ENCODE measurements at regions not wholly inside any gene's neighbourhood (a gene's known extent, or its start where the extent isn't known, plus 50 kb on each side); places are given as distances from the start of the nearest gene placed in this dataset.

DNA sequence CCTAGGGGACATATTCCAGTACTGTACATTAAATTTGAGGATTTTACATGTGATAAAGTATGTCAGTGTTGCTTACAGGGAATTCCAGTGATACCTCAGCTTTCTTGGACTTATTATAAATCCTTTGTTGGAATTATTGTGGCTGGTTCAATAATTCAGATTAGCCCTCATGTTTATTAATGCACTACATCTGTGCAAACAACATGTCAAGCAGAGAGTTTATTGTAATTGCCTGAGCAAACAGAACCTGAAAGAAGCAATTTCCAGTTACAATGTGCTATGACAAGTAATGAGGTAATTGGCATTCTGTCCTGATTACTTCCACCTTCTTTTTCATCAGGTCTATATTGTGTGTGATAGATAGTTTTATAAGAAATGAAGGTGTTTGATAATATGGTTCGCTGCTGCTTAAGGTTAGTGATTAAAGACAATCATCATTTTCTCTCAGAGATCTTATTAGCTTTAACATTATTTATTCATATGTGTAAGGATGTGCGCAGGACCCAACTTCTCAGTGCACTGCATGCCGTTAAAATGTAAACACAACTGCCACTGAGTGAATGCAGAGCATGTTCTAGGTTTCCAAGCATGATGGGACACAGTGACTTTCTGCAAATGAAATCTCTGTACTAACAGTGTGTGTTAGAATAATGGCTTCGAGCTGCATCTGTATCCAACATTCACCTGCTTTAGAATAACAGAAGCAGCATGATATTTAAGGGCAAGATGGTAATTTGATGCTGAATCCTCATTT is 973.7 kb upstream of the POU3F3 start:
- H3K4me2 ChIP-seq (ENCODE audit: low read depth, low read length), result no peak overlapping the region
- H2AFZ ChIP-seq (ENCODE audit: low read length), result no peak overlapping the region
- H3K4me1 ChIP-seq (ENCODE audit: insufficient read depth, low read length), result no peaks in the 10 kb centered on the region
- intact Hi-C loops (cut with micrococcal nuclease; ENCODE audit: unreplicated experiment) (no loop called here), in situ Hi-C loops (cut with HindIII; ENCODE audit: extremely low pct_ligation_motif_present, low pct_unique_long_range_greater_than_20kb) (no loop called here)
- no TSS peak for BruUV-seq (replicated peaks)
- no peaks in the 10 kb centered on the region for H3K36me3 ChIP-seq (replicated peaks in 1 of 2; ENCODE audit: control insufficient read depth in 1 of 2, insufficient read depth in 2 of 2, low read length in 2 of 2)
- POLR2A ChIA-PET, result no interaction called here
- H3K27ac ChIP-seq (ENCODE audit: extremely low read length, insufficient read depth, low read length), result no peak overlapping the region
- CTCF ChIA-PET (ENCODE audit: low intra/inter-chr PET ratio, low total read pairs), result no interaction called here
- DNase-seq (ENCODE audit: low spot score) (no peak), ATAC-seq (no peak), FAIRE-seq (no peak)
- WGBS (ENCODE audit: low lambda C conversion rate), result under 1% methylated on average over 4 of the region's 4 CpGs
- no peaks in the 10 kb centered on the region for H3K9me3 ChIP-seq (ENCODE audit: low read length)
- no peak overlapping the region for H3K9ac ChIP-seq (ENCODE audit: insufficient read depth, low read depth, low read length)
- no peaks in the 10 kb centered on the region for H3K79me2 ChIP-seq (ENCODE audit: insufficient read depth, low read length)
- no peaks in the 10 kb centered on the region for H4K20me1 ChIP-seq (ENCODE audit: insufficient read depth, low read length)
- H3K4me3 ChIP-seq (replicated peaks in 1 of 3; ENCODE audit: insufficient read depth in 1 of 3, low read depth in 2 of 3, low read length in 3 of 3), result no peak overlapping the region
- H3K27me3 ChIP-seq (ENCODE audit: control insufficient read depth in 1 of 2, insufficient read depth in 2 of 2, low read length in 2 of 2), result no peaks in the 10 kb centered on the region
- TF ChIP-seq, protein P1, sequence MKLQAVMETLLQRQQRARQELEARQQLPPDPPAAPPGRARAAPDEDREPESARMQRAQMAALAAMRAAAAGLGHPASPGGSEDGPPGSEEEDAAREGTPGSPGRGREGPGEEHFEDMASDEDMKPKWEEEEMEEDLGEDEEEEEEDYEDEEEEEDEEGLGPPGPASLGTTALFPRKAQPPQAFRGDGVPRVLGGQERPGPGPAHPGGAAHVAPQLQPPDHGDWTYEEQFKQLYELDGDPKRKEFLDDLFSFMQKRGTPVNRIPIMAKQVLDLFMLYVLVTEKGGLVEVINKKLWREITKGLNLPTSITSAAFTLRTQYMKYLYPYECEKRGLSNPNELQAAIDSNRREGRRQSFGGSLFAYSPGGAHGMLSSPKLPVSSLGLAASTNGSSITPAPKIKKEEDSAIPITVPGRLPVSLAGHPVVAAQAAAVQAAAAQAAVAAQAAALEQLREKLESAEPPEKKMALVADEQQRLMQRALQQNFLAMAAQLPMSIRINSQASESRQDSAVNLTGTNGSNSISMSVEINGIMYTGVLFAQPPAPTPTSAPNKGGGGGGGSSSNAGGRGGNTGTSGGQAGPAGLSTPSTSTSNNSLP (IDR thresholded peaks at IDR 0.05; ENCODE audit: low read depth, low read length), result no peak
- TF ChIP-seq, protein P2, sequence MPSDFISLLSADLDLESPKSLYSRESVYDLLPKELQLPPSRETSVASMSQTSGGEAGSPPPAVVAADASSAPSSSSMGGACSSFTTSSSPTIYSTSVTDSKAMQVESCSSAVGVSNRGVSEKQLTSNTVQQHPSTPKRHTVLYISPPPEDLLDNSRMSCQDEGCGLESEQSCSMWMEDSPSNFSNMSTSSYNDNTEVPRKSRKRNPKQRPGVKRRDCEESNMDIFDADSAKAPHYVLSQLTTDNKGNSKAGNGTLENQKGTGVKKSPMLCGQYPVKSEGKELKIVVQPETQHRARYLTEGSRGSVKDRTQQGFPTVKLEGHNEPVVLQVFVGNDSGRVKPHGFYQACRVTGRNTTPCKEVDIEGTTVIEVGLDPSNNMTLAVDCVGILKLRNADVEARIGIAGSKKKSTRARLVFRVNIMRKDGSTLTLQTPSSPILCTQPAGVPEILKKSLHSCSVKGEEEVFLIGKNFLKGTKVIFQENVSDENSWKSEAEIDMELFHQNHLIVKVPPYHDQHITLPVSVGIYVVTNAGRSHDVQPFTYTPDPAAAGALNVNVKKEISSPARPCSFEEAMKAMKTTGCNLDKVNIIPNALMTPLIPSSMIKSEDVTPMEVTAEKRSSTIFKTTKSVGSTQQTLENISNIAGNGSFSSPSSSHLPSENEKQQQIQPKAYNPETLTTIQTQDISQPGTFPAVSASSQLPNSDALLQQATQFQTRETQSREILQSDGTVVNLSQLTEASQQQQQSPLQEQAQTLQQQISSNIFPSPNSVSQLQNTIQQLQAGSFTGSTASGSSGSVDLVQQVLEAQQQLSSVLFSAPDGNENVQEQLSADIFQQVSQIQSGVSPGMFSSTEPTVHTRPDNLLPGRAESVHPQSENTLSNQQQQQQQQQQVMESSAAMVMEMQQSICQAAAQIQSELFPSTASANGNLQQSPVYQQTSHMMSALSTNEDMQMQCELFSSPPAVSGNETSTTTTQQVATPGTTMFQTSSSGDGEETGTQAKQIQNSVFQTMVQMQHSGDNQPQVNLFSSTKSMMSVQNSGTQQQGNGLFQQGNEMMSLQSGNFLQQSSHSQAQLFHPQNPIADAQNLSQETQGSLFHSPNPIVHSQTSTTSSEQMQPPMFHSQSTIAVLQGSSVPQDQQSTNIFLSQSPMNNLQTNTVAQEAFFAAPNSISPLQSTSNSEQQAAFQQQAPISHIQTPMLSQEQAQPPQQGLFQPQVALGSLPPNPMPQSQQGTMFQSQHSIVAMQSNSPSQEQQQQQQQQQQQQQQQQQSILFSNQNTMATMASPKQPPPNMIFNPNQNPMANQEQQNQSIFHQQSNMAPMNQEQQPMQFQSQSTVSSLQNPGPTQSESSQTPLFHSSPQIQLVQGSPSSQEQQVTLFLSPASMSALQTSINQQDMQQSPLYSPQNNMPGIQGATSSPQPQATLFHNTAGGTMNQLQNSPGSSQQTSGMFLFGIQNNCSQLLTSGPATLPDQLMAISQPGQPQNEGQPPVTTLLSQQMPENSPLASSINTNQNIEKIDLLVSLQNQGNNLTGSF (CRISPR knock-in tag; IDR thresholded peaks at IDR 0.05), result no peak
- no peak for TF ChIP-seq EP300 (IDR thresholded peaks at IDR 0.05; ENCODE audit: low read depth in 2 of 2, low read length in 2 of 2)
- no peak for TF ChIP-seq EP300 (CRISPR knock-in tag; IDR thresholded peaks at IDR 0.05; ENCODE audit: borderline replicate concordance)
- TF ChIP-seq, protein P3, sequence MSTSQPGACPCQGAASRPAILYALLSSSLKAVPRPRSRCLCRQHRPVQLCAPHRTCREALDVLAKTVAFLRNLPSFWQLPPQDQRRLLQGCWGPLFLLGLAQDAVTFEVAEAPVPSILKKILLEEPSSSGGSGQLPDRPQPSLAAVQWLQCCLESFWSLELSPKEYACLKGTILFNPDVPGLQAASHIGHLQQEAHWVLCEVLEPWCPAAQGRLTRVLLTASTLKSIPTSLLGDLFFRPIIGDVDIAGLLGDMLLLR (CRISPR knock-in tag; IDR thresholded peaks at IDR 0.05), result no peak
- no peak for TF ChIP-seq ZNF713 (CRISPR knock-in tag; IDR thresholded peaks at IDR 0.05)
- no peak for TF ChIP-seq BRD4 (CRISPR knock-in tag; IDR thresholded peaks at IDR 0.05)
- TF ChIP-seq, protein P4, sequence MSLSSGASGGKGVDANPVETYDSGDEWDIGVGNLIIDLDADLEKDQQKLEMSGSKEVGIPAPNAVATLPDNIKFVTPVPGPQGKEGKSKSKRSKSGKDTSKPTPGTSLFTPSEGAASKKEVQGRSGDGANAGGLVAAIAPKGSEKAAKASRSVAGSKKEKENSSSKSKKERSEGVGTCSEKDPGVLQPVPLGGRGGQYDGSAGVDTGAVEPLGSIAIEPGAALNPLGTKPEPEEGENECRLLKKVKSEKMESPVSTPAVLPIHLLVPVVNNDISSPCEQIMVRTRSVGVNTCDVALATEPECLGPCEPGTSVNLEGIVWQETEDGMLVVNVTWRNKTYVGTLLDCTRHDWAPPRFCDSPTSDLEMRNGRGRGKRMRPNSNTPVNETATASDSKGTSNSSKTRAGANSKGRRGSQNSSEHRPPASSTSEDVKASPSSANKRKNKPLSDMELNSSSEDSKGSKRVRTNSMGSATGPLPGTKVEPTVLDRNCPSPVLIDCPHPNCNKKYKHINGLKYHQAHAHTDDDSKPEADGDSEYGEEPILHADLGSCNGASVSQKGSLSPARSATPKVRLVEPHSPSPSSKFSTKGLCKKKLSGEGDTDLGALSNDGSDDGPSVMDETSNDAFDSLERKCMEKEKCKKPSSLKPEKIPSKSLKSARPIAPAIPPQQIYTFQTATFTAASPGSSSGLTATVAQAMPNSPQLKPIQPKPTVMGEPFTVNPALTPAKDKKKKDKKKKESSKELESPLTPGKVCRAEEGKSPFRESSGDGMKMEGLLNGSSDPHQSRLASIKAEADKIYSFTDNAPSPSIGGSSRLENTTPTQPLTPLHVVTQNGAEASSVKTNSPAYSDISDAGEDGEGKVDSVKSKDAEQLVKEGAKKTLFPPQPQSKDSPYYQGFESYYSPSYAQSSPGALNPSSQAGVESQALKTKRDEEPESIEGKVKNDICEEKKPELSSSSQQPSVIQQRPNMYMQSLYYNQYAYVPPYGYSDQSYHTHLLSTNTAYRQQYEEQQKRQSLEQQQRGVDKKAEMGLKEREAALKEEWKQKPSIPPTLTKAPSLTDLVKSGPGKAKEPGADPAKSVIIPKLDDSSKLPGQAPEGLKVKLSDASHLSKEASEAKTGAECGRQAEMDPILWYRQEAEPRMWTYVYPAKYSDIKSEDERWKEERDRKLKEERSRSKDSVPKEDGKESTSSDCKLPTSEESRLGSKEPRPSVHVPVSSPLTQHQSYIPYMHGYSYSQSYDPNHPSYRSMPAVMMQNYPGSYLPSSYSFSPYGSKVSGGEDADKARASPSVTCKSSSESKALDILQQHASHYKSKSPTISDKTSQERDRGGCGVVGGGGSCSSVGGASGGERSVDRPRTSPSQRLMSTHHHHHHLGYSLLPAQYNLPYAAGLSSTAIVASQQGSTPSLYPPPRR (CRISPR knock-in tag; IDR thresholded peaks at IDR 0.05; ENCODE audit: borderline replicate concordance), result no peak
- no peak for TF ChIP-seq ZNF598 (CRISPR knock-in tag; IDR thresholded peaks at IDR 0.05; ENCODE audit: borderline replicate concordance)
- TF ChIP-seq FOXK1 (CRISPR knock-in tag; IDR thresholded peaks at IDR 0.05; ENCODE audit: borderline replicate concordance, low read depth), result no peak
- TF ChIP-seq ZNF816 (CRISPR knock-in tag; IDR thresholded peaks at IDR 0.05; ENCODE audit: borderline replicate concordance), result no peak

Data from HepG2 (cell line).